Activated CD8-positive, alpha-beta memory T cell treated with anti-CD3 and anti-CD28 coated beads, Interleukin-2, amount 10 ng/mL, durations not matched to agents 7 days and 5 days (primary cell): ENCODE measurements at regions not wholly inside any gene's neighbourhood (a gene's known extent, or its start where the extent isn't known, plus 50 kb on each side); places are given as distances from the start of the nearest gene placed in this dataset.

Experiments used
- ATAC-seq: fragments of 150-1000 bp; cut with Tn5 transposase; one replicate; pipeline ENCODE4 v1.10.0; 2021; ENCODE audit warnings: moderate library complexity
- CTCF ChIA-PET: fragments of 350-600 bp; sonication (Branson Sonifier 250); formaldehyde crosslinking; loops from one replicate; lab custom pipeline; 2021; ENCODE audit warnings: antibody characterized with exemption; lab: Charles Lee
- DNase-seq: peaks from one replicate; pipeline ENCODE4 v3.0.0-alpha.2; 2020
- H3K27ac Mint-ChIP-seq: one replicate; pipeline ENCODE4 v1.8.0; 2021; ENCODE audit warnings: mild to moderate bottlenecking, mixed read lengths
- H3K27me3 Mint-ChIP-seq: one replicate; pipeline ENCODE4 v1.8.0; 2021; ENCODE audit warnings: mixed read lengths
- H3K36me3 Mint-ChIP-seq: one replicate; pipeline ENCODE4 v1.8.0; 2021; ENCODE audit warnings: mild to moderate bottlenecking, mixed read lengths
- H3K4me1 Mint-ChIP-seq: one replicate; pipeline ENCODE4 v1.8.0; 2021; ENCODE audit warnings: mixed read lengths
- H3K4me3 Mint-ChIP-seq: one replicate; pipeline ENCODE4 v1.8.0; 2021; ENCODE audit warnings: mild to moderate bottlenecking, moderate library complexity, mixed read lengths
- H3K9me3 Mint-ChIP-seq: one replicate; pipeline ENCODE4 v1.8.0; 2022; ENCODE audit warnings: low read depth, mixed read lengths

DNA sequence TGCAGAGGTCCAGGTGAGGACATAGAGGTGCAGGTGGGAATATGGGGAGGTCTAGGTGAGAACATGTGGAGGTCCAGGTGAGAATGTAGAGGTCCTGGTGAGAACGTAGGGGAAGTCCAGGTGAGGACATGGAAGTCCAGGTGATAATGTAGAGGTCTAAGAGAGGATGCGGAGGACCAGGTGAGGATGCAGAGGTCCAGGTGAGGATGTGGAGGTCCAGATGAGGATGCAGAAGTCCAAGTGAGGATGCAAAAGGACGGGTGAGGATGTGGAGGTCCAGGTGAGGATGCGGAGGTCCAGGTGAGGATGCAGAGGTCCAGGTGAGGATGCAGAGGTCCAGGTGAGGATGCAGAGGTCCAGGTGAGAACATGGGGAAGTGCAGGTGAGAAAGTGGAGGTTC, 133.8 kb downstream of the MRPL36 start:
- DNase-seq (no peak), ATAC-seq (no peak)
- no peaks in the 10 kb centered on the region for H3K9me3 Mint-ChIP-seq
- no peak overlapping the region for H3K4me3 Mint-ChIP-seq
- H3K36me3 Mint-ChIP-seq: no peaks in the 10 kb centered on the region
- peaks cover 48% of the 10 kb centered on the region for H3K27me3 Mint-ChIP-seq
- H3K27ac Mint-ChIP-seq: no peak overlapping the region
- peaks cover 2% of the 10 kb centered on the region for H3K4me1 Mint-ChIP-seq
- CTCF ChIA-PET: no interaction called here

DNA sequence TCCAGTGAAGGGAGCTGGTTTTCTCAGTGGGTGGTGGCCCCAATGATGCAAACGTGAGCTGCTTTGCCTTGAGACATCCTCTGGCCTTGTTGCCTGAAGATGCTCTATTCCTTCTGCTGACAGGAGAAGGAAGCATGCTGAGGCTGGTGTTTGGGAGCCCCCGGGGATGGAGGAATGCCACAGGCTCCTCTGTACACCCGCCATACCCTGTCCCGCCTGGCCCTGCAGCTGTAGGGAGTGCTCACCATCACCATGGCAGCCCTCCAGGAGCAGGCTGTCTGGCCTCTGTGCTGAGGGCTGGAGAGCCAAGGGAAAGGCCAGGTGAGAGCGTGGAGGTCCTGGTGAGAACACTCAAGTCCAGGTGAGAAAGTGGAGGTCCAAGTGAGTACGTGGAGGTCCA, 134.4 kb downstream of the MRPL36 start:
- Mint-ChIP-seq H3K9me3 (no peaks in the 10 kb centered on the region), H3K27ac (no peak overlapping the region), H3K4me1 (peaks cover 2% of the 10 kb centered on the region), H3K27me3 (peaks cover 50% of the 10 kb centered on the region), H3K4me3 (no peak overlapping the region), H3K36me3 (no peaks in the 10 kb centered on the region)
- ATAC-seq (no peak), DNase-seq (peak; percentile 31)
- CTCF ChIA-PET: interaction anchor here (1.3 kb wide), 1 partner anchor 11 kb away, joined by 3 read pairs; no protein-coding TSS in a partner anchor

DNA sequence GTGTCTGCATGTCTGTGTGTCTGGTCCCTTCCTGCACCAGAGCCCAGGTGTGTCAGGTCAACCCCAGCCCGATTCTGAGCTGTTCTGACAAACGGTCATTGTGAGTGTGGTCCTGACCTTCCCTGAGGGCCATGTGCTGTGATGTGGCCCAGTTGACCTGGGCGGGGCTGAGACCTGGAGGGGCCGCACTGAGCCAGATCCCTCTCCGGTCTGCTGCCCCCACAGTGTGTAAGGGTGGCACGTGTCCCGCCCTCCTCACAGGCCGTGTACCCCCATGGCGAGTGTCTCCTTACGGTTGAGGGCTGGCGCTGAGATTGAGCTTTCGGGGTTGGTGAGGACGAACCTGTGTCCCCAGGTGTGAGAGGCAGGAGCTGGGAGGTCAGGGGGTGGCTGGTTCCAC, 136.5 kb downstream of the MRPL36 start:
- peaks cover 2% of the 10 kb centered on the region for H3K4me1 Mint-ChIP-seq
- CTCF ChIA-PET: no interaction called here

DNA sequence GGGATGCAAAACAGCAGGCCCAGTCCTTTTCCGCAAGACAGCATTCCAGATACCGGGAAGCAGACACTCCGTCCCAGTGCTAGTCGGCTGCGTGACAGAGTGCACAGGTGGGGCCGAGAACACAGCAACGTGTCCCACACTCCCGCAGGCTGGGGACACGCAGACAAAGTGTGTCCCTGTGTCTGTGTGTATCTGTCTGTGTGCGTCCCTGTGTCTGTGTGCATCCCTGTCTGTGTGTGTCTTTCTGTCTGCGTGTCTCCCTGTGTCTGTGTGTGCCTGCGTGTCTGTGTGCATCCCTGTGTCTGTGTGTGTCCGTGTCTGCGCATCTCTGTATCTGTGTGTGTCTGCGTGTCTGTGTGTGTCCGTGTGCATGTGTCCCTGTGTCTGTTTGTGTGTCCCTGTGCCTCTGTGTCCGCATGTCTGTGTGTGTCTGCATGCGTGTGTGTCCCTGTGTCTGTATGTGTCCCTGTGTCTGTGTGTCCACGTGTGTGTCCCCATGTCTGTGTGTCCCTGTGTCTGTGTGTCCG, 137.0 kb downstream of the MRPL36 start:
- H3K27me3 Mint-ChIP-seq: peaks cover 39% of the 10 kb centered on the region
- no peak overlapping the region for H3K27ac Mint-ChIP-seq
- no peak for ATAC-seq
- peaks cover 2% of the 10 kb centered on the region for H3K4me1 Mint-ChIP-seq
- CTCF ChIA-PET: no interaction called here
- H3K9me3 Mint-ChIP-seq: no peaks in the 10 kb centered on the region
- peak; percentile 37 for DNase-seq
- no peak overlapping the region for H3K4me3 Mint-ChIP-seq
- H3K36me3 Mint-ChIP-seq: no peaks in the 10 kb centered on the region

More for the DNA sequence above, 136.5 kb downstream of the MRPL36 start:
- no peak overlapping the region for H3K27ac Mint-ChIP-seq
- H3K9me3 Mint-ChIP-seq: no peaks in the 10 kb centered on the region
- no peak overlapping the region for H3K4me3 Mint-ChIP-seq
- DNase-seq (peak; percentile 19), ATAC-seq (no peak)
- H3K27me3 Mint-ChIP-seq: peaks cover 42% of the 10 kb centered on the region
- H3K36me3 Mint-ChIP-seq: no peaks in the 10 kb centered on the region

DNA sequence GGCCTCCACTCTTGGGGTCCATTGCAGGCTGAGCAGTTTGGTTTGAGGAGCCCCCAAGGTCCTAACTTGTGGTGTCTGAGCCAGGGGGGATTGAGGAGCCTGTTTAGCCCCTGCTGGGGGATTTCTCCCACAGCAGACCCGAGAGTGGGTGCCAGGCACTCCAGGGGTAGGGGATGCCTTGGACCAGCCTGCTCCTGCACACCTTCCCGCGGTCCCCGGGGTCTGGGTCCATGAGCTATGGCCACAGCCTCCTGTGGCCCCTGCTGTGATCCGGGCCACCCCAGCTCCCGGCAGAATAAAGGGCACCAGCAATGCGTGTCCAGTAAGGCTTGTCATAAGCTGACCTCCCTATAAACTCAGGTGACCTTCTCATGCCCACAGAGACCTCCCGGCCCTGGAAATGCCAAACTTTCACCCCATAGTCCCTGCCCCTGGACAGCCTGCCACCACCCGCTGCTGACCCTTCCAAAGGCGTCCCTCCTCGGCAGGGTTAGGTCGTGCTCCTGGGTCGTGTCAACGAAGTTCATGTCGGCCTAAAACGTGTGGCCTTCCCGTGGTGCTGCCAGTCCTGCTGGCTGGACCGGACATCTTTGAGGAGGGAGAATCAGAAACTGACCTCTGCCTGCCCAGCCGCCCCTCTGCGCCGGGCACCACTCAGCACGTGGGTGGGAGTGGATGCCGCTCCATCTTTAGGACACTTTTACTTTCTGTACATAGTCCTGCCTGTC, 137.6 kb downstream of the MRPL36 start:
- Mint-ChIP-seq H3K4me1 (peaks cover 2% of the 10 kb centered on the region), H3K36me3 (no peaks in the 10 kb centered on the region), H3K9me3 (no peaks in the 10 kb centered on the region), H3K27ac (no peak overlapping the region), H3K4me3 (no peak overlapping the region), H3K27me3 (peaks cover 39% of the 10 kb centered on the region)
- DNase-seq (peak; percentile 34), ATAC-seq (no peak)
- CTCF ChIA-PET: no interaction called here

GRCh38 chr5:1661311-1661710, 137.6 kb upstream of the LPCAT1 start:
- Mint-ChIP-seq H3K36me3 (no peaks in the 10 kb centered on the region), H3K9me3 (no peaks in the 10 kb centered on the region), H3K4me1 (no peaks in the 10 kb centered on the region), H3K27ac (no peak overlapping the region), H3K4me3 (no peak overlapping the region), H3K27me3 (peaks cover 33% of the 10 kb centered on the region)
- CTCF ChIA-PET: no interaction called here
- ATAC-seq (no peak), DNase-seq (peak; percentile 22)

- CTCF ChIA-PET: no interaction called here
- no peaks in the 10 kb centered on the region for H3K4me1 Mint-ChIP-seq
- no peaks in the 10 kb centered on the region for H3K9me3 Mint-ChIP-seq
- H3K4me3 Mint-ChIP-seq: no peak overlapping the region
- DNase-seq (no peak), ATAC-seq (no peak)
- no peaks in the 10 kb centered on the region for H3K36me3 Mint-ChIP-seq
- H3K27me3 Mint-ChIP-seq: peaks cover 25% of the 10 kb centered on the region
- H3K27ac Mint-ChIP-seq: no peak overlapping the region
These were observed 136.8 kb upstream of the LPCAT1 start for GRCh38 chr5:1660511-1660910.

DNA sequence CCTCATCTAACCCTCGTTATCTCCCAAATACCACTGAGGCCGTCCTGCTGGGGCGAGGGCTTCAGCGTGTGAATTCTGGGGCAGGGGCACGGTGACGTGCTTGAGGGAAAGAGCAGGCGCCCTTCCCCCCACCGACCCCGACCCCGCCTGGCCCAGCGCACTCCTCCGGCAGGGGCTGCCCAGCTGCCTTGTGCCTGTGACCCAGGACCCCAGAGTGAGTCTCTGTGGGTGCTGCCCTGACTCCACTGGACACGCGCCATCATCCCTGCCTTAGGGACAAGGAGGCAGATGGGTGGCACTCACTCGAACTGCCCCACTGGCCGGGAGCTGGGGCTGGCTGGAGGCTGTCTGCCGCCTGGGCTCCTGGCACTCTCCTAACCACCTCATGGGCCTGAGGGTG, 136.2 kb upstream of the LPCAT1 start:
- Mint-ChIP-seq H3K4me1 (no peaks in the 10 kb centered on the region), H3K27me3 (peaks cover 20% of the 10 kb centered on the region), H3K4me3 (no peak overlapping the region), H3K27ac (no peak overlapping the region), H3K9me3 (no peaks in the 10 kb centered on the region), H3K36me3 (no peaks in the 10 kb centered on the region)
- ATAC-seq: no peak
- peak; percentile 37 for DNase-seq
- CTCF ChIA-PET: no interaction called here

- peaks cover 19% of the 10 kb centered on the region for H3K27me3 Mint-ChIP-seq
- H3K4me1 Mint-ChIP-seq: no peaks in the 10 kb centered on the region
- H3K27ac Mint-ChIP-seq: no peak overlapping the region
- ATAC-seq (no peak), DNase-seq (peak; percentile 25)
- H3K36me3 Mint-ChIP-seq: no peaks in the 10 kb centered on the region
- CTCF ChIA-PET: no interaction called here
- H3K9me3 Mint-ChIP-seq: no peaks in the 10 kb centered on the region
- H3K4me3 Mint-ChIP-seq: no peak overlapping the region
These were observed 135.6 kb upstream of the LPCAT1 start for GRCh38 chr5:1659100-1659981.

- ATAC-seq (no peak), DNase-seq (no peak)
- Mint-ChIP-seq H3K27ac (no peak overlapping the region), H3K9me3 (no peaks in the 10 kb centered on the region), H3K4me3 (no peak overlapping the region), H3K36me3 (no peaks in the 10 kb centered on the region), H3K27me3 (peaks cover 19% of the 10 kb centered on the region), H3K4me1 (no peaks in the 10 kb centered on the region)
- CTCF ChIA-PET: no interaction called here
These were observed 134.9 kb upstream of the LPCAT1 start for GRCh38 chr5:1658665-1659064.

DNA sequence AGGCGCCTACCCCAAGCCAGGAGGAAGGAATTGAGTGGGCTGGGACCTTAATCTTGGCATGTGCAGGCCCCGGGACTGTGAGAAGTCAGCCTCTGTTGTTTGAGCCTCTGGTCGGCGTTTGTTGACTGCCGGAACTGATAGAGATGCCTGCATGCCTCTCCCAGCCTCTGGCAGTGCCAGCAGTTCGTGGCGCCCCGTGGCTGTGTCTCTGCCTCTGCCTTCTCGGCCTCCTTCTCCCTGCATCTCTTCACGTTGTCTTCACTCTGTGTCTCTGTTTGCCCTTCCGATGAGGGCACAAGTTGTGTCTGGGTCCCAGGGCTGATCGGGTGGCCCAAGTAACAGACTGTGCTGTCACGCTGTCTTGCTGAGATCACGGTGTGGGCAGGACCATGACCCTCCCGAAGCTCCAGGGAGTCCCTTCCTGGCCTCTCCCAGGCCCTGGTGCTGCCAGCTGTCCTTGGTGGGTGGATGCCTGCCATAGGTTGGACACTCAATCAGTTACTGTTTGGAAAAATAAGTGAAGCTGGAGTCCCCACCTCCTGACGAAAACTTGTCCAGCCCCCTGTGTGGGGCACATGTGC, 133.5 kb upstream of the LPCAT1 start:
- Mint-ChIP-seq H3K4me3 (no peak overlapping the region), H3K27me3 (peaks cover 31% of the 10 kb centered on the region), H3K27ac (no peak overlapping the region), H3K36me3 (no peaks in the 10 kb centered on the region), H3K9me3 (no peaks in the 10 kb centered on the region), H3K4me1 (peaks cover 1% of the 10 kb centered on the region)
- CTCF ChIA-PET: no interaction called here
- ATAC-seq (no peak), DNase-seq (peak; percentile 36)

GRCh38 chr5:1656271-1656975, 132.7 kb upstream of the LPCAT1 start:
- peak; percentile 39 for DNase-seq
- CTCF ChIA-PET: no interaction called here
- no peak overlapping the region for H3K27ac Mint-ChIP-seq
- H3K4me3 Mint-ChIP-seq: no peak overlapping the region
- ATAC-seq: no peak
- H3K9me3 Mint-ChIP-seq: no peaks in the 10 kb centered on the region
- H3K27me3 Mint-ChIP-seq: peaks cover 35% of the 10 kb centered on the region
- peaks cover 1% of the 10 kb centered on the region for H3K4me1 Mint-ChIP-seq
- no peaks in the 10 kb centered on the region for H3K36me3 Mint-ChIP-seq
